IPS-NIHi7 (cell line): ENCODE measurements at regions not wholly inside any gene's neighbourhood (a gene's known extent, or its start where the extent isn't known, plus 50 kb on each side); places are given as distances from the start of the nearest gene placed in this dataset.
A peak's percentile ranks its signal among the peaks of the same experiment; 100 is the strongest.

ENCODE experiments used
- DNase-seq: peaks from one replicate; pipeline ENCODE4 v3.0.0; 2012; ENCODE audit warnings: mixed read lengths; ENCODE audit errors: extremely low spot score

DNA sequence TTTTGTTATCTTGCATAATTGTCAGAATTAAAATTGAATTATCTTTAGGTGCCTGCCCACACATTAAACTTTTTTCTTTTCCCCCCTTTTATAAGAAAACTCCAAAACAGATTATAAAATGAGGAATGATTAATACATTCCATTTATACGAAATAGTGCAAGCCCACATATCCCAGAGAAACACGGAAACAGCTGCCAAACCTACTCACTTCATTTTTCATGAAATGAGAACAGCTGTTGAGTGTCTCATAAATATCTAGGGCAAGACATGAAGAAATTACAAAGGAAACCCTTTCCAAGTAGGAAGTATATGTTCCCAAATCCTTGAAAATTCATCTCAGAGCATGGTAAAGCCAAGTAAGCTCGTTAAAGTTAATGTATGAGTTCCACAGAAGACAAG lies 459.4 kb upstream of the NMUR2 start:
- DNase-seq = no peak

DNA sequence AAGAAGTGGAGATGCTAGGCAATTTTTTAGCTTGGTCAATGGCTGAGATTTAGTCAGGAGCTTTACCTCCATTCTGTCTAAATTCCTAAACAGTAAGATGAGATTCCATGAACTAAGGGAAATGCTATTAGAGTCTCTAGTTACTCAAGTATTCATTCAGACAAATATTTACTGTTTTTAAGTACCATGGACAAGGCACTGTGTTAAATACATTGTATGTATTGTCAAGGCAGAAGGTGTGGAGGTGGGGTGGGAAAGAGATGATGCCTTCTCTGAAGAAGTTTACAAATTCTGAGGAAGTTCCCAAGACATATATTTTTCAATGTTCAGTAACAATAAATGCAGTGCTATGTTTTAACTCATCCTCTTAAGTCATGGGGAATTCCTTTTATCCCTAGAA lies 459.9 kb upstream of the NMUR2 start:
- no peak for DNase-seq

DNA sequence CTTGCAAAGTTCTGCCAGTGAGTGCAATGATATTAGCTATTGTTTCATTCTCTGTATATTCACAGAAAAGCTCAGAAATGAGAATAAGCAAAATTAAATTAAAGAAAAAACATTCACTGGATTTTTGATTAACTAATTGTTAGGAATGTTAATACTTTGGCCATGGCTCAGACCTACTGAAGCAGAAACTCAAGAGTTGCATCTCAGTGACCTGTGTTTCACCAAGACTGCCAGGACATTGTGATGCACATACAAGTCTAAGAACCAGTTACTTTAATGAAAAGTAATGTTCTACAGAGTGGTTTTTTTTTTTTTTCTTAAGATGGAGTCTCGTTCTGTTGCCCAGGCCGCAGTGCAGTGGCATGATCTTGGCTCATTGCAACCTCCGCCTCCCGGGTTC lies 464.9 kb upstream of the NMUR2 start:
- no peak for DNase-seq

DNA sequence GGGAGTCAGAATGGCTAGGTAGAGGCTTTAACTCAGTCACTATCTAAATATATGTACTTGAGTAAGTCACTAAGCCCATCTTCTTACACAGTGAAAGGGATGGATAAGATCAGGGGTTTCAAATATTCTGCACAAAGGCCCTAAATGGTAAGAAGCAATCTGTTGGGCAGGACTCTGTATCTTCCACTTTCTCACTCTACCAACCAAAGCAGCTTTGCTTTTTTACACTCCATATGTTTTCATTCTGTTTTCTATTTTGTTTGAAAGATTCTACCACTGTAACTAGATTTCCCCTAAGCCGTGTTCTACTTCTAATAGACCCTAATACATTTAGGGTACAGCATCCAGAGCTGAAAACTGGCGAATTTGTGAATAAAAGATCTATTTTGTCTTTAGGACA lies 477.5 kb upstream of the NMUR2 start:
- DNase-seq = no peak

DNA sequence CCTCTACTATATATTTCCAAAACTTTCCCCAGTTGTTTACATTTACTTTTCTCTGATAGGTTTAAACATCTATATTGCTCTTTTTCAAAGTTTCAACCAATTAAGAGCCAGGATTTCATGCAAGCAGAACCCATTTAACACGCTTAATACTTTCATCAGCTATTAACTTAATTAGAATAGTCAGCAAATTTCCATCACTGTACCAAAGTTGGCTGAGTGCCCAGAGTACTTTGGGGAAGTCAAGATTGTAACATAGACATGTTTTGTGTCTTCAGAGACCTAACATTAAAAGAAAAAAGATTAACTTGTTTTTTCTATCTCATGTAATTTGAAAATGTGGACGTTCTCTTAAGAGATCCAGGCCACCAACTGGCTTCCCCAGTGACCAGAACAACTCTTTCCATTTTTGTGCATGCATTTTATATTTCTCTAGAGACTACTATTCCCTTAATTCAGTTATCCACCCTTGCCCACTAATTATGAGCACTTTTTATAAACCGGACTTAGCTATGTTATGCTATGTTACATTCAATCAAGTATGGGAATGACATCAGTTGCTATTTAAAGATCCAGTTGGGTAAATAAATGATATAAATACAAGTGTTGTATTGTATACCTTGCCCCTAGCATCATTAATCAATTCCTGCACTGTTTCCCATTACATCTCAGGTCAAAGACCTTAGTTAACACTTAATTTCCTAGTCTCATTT lies 478.1 kb upstream of the NMUR2 start:
- no peak for DNase-seq

DNA sequence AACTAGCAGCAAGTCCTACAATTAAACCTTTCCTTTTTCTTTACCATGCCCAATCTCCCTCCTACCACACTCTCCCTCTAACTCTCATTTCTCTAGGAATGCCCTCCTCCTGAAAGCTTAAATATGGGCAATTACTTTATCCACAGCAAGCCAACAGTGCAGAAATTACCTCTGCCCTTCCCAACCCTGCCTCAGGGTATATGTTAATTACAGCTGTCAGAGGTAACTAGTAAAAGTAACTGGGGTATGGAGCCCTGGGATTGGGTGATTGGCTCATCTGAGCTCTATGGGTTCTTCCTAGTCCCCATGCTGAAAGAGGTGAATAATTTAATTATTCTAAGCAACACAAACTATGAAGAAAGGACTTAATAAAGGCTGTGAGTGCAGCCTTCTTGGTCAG lies 478.9 kb upstream of the NMUR2 start:
- no peak for DNase-seq

DNA sequence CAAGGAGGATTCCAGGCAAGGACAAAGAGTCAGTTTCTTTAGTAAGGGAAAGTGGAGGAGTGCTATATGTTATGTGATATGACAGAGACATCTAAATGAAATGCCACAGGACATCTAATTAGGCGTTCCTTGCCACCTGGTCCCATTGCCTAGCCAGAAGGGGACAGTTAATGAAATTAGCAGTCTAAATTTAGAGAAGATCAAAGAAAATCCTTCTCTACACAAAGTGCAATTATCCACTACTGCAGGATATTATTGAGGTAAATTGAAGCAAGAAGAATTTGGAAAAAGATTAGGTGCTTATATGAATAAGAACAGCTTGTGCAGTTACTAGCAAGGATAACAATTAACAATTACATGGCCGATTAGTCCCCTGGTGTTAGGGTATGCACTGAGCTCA lies 495.3 kb upstream of the NMUR2 start:
- no peak for DNase-seq

DNA sequence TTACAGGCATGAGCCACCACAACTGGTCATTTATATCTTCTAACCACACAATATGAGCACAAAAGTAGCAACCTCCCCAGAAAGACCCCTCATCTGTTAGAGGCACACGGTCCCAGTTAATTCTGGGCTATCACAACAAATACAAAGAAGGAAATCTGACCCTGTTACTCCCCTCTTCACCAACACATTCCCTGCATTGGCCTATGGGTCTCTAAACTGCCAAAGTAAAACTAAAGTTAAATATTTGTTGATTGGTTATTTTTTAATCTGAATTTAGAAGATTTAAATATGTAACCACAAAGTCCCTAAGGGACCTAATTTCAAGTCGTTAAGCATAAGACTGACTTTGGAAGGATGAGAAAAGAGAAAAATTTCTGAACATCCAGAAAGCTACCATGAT lies 496.7 kb upstream of the NMUR2 start:
- DNase-seq = no peak

DNA sequence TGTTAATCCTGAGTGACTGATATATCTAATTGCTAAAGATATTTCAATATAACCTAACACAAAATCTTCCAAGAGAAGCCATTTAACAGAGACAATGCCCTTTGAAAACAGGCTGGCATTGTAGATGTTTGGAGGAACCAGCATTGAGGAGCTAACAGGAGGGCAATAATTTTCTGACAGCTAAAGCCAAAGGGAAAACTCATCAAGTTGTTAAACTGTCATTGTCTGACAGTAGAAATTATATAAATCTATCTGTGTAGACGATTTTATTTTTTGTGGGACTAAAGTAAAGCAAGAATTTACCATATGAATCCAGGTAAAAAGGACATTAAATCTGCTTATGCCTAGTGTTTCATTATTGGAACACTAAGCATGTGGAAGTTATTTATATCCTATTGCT lies 500.2 kb upstream of the NMUR2 start:
- no peak for DNase-seq

DNA sequence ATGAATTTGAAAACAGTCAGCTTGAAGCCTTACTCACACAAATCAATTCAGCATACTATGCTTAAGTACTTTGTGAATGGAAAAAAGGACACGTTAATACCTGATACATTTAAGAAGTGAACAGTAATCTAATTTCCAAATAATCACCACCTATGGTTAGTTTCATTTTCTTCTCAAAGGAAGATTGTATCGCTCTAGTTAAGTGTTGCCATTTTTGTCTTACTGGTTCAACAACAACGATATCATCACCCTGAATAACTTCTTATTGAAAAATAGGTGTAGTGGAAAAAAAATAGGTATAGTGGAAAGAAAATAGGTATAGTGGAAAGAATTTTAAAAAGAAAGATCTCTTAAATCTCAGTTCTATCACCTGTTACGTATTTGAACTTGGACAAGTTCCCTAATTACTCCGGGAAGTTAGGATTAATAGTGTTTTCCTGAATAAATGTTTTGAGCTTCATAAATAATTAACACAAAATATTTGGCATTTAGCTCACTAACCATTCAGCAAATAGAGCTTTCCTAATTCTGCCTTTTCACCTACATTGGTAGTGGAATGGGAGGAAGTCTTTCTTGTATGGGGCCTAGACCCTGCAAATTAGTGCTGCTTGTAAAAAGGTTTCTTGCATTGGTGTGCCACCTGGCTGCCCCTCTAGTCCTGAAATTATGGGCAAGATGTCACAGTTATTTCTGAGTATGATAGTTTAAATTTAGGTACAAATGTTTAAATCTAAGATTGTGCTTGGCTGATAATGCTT lies 502.6 kb upstream of the NMUR2 start:
- DNase-seq = no peak

DNA sequence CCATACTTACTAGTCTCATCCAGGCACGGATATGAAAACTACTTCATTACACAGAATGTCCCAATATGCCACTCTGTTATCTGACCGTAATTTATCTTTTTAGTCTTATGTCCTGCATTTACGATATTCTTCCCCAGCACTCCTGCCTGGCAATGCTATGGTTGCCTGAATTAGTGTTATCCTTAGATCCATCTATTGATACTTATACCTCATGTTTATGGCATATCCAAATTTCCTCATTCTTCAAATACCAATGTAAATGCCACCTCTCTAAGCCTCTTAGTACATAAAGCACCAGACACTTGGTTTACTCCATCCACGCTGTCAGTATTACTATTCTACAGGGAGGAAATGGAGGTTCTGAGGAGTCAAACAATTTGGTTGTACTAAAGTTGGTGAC lies 507.8 kb upstream of the NMUR2 start:
- no peak for DNase-seq

DNA sequence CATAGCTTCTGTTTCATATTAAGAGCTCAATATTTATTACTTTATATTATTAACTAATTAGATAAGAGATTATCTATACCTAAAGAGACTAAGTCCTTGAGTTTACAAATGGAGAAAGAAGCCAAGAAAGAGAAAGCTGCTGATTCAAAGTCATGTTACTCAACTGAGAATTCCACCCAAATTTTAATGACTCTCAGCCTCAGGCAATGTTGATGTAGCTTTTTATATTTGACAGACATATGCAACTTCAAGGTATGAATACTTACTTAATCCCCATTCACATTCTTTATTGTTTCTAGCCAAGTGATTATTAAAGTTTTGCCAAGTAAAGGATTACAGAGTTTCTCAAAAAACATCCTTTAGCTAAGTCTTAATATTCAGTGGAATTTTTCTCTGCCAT lies 527.5 kb upstream of the NMUR2 start:
- no peak for DNase-seq

DNA sequence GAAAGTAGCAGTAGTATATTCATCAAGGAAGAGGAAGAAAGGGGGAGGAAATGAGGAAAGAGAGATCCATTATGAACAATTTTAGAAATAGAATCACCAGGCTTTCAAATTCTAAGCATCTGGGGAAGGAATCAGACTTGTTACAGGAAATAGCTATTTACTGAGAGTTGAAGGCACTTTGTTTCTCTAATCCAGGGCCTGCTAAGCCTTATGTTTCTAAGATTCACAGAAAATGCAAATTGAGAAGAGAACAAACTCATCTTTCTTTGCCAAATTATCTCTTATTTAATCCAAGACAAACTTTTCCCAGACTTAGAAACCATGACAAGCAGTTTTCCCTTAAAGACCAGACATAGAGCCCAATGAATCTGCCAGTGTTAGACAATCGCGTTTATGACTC lies 528.0 kb upstream of the NMUR2 start:
- DNase-seq = no peak

DNA sequence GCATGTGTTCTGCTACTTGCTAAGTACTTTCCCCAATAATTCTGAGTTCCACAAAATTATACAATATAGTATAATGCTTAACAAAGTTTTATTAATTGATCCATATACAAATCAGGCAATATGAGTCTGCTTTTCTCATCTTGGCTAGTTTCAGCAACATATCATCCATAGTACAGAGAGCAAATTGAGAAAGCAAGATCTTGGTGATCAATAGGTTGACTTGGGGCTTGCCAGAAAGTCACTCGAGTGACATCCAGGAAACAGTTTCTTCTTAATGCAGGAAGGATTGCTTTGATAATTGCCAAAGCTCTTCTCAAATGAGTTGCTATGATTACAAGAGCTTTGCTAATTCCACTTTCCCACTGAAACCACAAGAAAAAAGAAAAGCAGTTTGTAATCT lies 533.6 kb upstream of the NMUR2 start:
- no peak for DNase-seq

DNA sequence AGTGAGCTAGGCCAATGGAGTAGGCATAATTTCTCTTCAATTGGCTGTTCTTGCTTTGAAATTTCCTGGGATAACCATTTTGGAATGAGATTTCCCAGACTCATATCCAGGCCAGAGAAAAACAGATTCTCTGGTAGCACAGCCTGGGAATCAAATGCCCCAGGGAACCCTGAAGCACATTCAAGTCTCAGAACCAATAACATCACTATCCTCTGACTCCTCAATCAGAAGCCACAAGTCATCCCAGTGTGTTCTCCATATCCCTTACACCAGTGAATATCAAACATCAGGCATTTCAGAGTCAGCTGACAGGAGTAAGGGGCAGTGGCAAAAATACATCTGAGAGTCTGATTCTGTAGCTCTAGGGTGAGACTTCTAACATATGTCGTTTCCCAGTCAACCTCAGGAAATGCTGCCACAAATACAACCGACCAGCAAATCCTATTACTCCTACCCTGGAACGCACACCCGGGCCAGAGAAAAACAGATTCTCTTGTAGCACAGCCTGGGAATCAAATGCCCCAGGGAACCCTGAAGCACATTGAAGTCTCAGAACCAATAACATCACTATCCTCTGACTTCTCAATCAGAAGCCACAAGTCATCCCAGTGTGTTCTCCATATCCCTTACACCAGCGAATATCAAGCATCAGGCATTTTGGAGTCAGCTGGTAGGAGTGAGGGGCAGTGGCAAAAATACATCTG lies 537.7 kb upstream of the NMUR2 start:
- DNase-seq = no peak

DNA sequence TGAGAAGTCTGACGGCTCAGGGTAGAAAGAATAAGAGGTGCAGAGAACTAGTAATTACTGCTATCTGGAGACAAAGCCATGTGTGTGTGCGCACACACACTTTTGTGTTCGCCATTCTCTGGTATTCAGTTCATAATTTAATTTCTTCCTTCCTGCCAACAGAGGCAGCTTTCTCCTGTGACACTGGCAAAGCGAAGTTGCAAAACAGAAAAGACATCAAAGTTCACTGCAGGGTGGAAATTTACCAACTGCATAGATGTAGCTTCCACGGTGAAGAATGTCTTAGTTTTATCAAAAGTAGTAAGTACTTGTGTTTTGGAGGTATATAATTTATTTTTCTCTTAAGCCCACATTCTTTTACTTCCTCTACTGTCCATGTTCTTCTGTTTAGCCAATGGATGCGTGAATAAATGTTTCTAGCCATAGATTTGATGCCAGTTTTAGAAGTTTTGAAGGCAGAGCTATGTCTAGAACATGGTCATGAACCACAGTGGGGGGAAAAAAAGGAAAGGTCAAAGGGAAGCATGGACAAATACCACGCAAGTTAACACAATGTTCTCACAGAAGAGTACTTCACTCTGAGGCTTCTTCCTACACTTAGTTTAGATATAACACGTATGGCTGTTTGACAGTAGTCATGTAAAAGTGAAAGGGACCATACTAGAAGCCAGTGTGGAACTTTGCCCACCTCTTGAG lies 536.5 kb upstream of the GRIA1 start:
- no peak for DNase-seq

DNA sequence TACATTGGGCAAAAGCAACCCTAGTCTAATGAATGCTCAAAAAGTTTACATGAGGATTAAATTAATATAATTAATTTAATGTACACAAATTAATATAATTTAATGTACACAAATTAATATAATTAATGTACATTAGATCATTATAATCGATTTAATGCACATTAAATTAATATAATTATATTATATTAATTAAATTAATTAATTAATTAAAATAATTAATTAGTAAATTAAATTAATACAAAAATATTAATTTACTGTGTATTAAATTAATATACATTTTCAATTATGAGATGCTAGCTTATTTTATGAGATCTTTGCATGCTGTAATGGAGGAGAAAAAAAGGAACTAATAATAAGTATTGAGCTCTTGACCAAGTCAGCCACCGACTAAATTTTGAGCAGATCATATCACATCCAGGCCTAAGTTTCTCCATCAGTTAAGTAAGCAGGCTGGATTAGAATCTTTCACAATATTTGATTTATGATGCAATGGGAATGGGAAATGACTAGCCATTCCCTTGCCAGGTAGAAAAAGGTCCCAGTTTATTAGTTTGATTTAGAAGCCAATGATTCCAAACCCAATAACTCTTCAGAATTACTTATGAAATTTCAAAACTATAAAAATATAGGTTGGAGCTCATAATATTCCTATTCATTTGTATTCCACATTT lies 533.4 kb upstream of the GRIA1 start:
- no peak for DNase-seq

DNA sequence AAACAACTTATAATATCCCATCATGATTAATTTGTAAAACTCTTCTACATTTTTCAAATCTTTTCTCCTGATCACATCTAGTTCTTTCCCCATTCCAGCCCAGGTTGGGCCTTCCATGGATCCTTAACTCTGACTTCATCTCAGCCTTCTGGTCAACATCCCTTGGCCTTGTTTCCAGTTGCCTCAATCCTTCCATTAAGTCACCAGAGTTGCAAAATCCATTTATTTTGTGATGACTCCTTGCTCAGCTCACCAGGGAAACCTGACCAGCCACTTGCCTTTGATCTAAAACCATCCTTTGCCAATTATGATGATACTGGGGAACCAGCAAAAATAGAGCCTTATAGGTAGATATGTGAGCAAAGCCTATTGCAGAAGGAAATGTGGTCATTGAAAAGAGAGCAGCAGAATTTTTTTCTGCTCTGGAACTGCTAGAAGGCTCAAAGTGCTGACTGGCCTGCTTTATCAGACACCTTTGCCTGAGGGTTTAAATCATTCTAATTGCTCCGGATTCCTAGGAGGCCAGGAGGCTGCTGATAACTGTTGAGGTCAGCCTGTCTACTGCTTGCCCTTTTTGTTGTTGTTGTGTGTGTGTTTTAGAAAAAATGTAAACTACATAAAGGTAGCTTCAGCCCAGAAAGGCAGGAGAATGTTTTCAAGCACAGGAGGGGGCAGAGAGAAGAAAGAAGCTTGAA lies 512.2 kb upstream of the GRIA1 start:
- DNase-seq = peak; percentile 14

DNA sequence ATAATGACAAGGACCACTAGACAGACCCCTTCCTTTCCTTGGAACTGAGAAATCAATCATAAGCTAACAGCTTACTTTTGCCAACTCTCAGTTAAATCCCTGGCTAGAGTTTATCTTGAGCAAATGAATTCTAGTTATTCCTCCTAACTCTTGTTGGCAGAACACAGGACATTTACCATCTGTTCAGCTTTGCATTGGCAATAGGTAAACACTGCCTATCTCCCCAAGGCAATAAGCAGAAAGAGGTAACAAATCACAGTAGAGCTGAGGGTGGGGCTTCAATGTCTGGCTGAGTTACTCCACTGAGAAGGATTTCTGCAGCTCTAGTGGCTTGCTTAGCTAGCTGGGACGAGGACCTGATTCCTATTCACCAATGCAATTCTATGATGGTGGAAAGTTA lies 503.3 kb upstream of the GRIA1 start:
- no peak for DNase-seq

DNA sequence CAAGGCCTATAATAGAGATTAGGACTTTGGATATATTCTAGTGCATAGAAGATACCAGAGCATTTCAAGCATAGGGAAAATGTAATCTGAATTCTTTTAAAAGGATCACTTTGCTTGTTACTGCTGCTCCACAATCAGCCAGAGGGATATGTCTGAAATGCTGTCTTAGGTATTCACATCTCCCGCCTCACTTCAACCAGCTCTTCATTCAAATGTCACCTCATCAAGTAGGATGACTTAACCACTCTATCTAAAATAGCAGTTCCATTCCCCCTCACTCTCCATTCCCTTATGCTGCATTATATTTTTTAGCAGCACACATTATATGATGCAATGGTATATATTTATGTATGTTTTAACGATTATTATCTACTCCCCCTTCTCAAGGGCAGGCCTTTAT lies 500.3 kb upstream of the GRIA1 start:
- no peak for DNase-seq

DNA sequence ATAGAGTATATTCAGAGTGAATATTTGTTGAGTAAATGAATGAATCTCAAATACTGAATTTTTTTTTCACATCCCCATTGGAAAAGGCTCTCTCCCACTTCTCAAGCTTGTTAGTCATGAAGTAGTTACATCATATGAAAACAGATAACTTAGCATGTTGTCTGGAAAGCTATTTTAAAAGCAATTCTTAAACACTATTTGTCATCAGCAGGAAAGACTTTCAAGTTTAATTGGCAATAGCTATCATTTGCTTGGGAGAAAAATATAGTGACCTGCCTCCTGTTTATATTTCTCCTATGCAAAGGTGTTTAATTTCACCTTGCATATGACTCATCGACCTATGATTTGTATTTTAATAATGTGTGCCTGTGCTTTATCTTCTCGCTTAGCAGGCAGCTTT lies 499.8 kb upstream of the GRIA1 start:
- no peak for DNase-seq
